ENCODE measurements at regions not wholly inside any gene's neighbourhood (a gene's known extent, or its start where the extent isn't known, plus 50 kb on each side); places are given as distances from the start of the nearest gene placed in this dataset.

- H3K36me3 ChIP-seq (ENCODE audit: control insufficient read depth, insufficient read depth, low read length), result no peaks in the 10 kb centered on the region
- CTCF ChIA-PET (ENCODE audit: low intra/inter-chr PET ratio), result no interaction called here
- no peaks in the 10 kb centered on the region for H3K4me1 ChIP-seq (replicated peaks in 1 of 2; ENCODE audit: control insufficient read depth in 2 of 2, insufficient read depth in 2 of 2, low read length in 2 of 2)
- H3K9me3 ChIP-seq (replicated peaks; ENCODE audit: control insufficient read depth, insufficient read depth, low read depth, low read length), result no peaks in the 10 kb centered on the region
- no peak overlapping the region for H3K4me2 ChIP-seq (ENCODE audit: insufficient read depth, low read length)
- in situ Hi-C loops (cut with MboI), result no loop called here
- 0% methylated on average over 3 of the region's 3 CpGs for WGBS (ENCODE audit: insufficient coverage, low coverage, missing lambda C conversion rate)
- POLR2A ChIA-PET, result no interaction called here
- H4K20me1 ChIP-seq (replicated peaks; ENCODE audit: control insufficient read depth, insufficient read depth, low read length), result no peaks in the 10 kb centered on the region
- TF ChIP-seq TRIM24 (IDR thresholded peaks at IDR 0.05) (no peak), EP400 (IDR thresholded peaks at IDR 0.05) (no peak), BRF2 (IDR thresholded peaks at IDR 0.05; ENCODE audit: borderline replicate concordance, insufficient read depth, insufficient read length) (no peak)
- no peaks in the 10 kb centered on the region for H3K27me3 ChIP-seq (ENCODE audit: control insufficient read depth in 2 of 2, insufficient read depth in 2 of 2, low read length in 2 of 2)
- H3K27ac ChIP-seq (ENCODE audit: extremely low read depth, low read depth, low read length), result no peak overlapping the region
- BruUV-seq (replicated peaks), result no TSS peak
- DNase-seq (ENCODE audit: extremely low read depth in 1 of 4, low spot score in 3 of 4) (no peak), FAIRE-seq (no peak), ATAC-seq (no peak)
- H3K4me3 ChIP-seq, result no peak overlapping the region
- H3K9me1 ChIP-seq (ENCODE audit: control insufficient read depth, insufficient read depth, low read length), result no peaks in the 10 kb centered on the region
- intact Hi-C loops (cut with micrococcal nuclease), result no loop called here
- no peaks in the 10 kb centered on the region for H3K79me2 ChIP-seq (ENCODE audit: control insufficient read depth, insufficient read depth, low read length)
- no peak overlapping the region for H3K9ac ChIP-seq (ENCODE audit: insufficient read depth in 1 of 2, low read depth in 2 of 2, low read length in 2 of 2)
- H2AFZ ChIP-seq (ENCODE audit: low read depth, low read length), result no peak overlapping the region
Observed at GRCh38 chr5:145429170-145429569, 406.0 kb downstream of the PRELID2 start.

GRCh38 chr5:145408048-145408341 is 427.1 kb downstream of the PRELID2 start:
- H3K4me2 ChIP-seq (ENCODE audit: insufficient read depth, low read length), result no peak overlapping the region
- H3K9me3 ChIP-seq (replicated peaks; ENCODE audit: control insufficient read depth, insufficient read depth, low read depth, low read length), result peaks cover 3% of the 10 kb centered on the region; the same call in 1 of the 2 replicates
- H3K27ac ChIP-seq (ENCODE audit: extremely low read depth, low read depth, low read length), result no peak overlapping the region
- ATAC-seq, result no peak
- ChIA-PET CTCF (ENCODE audit: low intra/inter-chr PET ratio) (no interaction called here), POLR2A (no interaction called here)
- no peak overlapping the region for H3K4me3 ChIP-seq
- WGBS (ENCODE audit: insufficient coverage, low coverage, missing lambda C conversion rate), result 0% methylated on average over 1 of the region's 1 CpG
- no peaks in the 10 kb centered on the region for H3K4me1 ChIP-seq (replicated peaks in 1 of 2; ENCODE audit: control insufficient read depth in 2 of 2, insufficient read depth in 2 of 2, low read length in 2 of 2)
- BruUV-seq (replicated peaks), result no TSS peak
- no peak for FAIRE-seq
- H3K36me3 ChIP-seq (ENCODE audit: control insufficient read depth, insufficient read depth, low read length), result no peaks in the 10 kb centered on the region
- no peaks in the 10 kb centered on the region for H3K9me1 ChIP-seq (ENCODE audit: control insufficient read depth, insufficient read depth, low read length)
- no peaks in the 10 kb centered on the region for H3K27me3 ChIP-seq (ENCODE audit: control insufficient read depth in 2 of 2, insufficient read depth in 2 of 2, low read length in 2 of 2)
- H3K9ac ChIP-seq (ENCODE audit: insufficient read depth in 1 of 2, low read depth in 2 of 2, low read length in 2 of 2), result no peak overlapping the region
- H3K79me2 ChIP-seq (ENCODE audit: control insufficient read depth, insufficient read depth, low read length), result no peaks in the 10 kb centered on the region
- no peak overlapping the region for H2AFZ ChIP-seq (ENCODE audit: low read depth, low read length)
- DNase-seq (ENCODE audit: extremely low read depth in 1 of 4, low spot score in 3 of 4), result no peak
- in situ Hi-C loops (cut with MboI), result no loop called here
- intact Hi-C loops (cut with micrococcal nuclease), result no loop called here
- no peaks in the 10 kb centered on the region for H4K20me1 ChIP-seq (replicated peaks; ENCODE audit: control insufficient read depth, insufficient read depth, low read length)
- TF ChIP-seq ZC3H8 (IDR thresholded peaks at IDR 0.05) (no peak), ZBTB7A (IDR thresholded peaks at IDR 0.05; ENCODE audit: borderline replicate concordance, control insufficient read depth, low read depth, low read length) (no peak), TAF15 (IDR thresholded peaks at IDR 0.05; ENCODE audit: low read depth, low read length) (no peak), ATF2 (CRISPR knock-in tag; IDR thresholded peaks at IDR 0.05) (no peak)
- TF ChIP-seq, protein P1, sequence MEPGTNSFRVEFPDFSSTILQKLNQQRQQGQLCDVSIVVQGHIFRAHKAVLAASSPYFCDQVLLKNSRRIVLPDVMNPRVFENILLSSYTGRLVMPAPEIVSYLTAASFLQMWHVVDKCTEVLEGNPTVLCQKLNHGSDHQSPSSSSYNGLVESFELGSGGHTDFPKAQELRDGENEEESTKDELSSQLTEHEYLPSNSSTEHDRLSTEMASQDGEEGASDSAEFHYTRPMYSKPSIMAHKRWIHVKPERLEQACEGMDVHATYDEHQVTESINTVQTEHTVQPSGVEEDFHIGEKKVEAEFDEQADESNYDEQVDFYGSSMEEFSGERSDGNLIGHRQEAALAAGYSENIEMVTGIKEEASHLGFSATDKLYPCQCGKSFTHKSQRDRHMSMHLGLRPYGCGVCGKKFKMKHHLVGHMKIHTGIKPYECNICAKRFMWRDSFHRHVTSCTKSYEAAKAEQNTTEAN (CRISPR knock-in tag; IDR thresholded peaks at IDR 0.05), result no peak

Measured in K562 (cell line).